Fibroblast of the aortic adventitia (primary cell): ENCODE measurements at regions not wholly inside any gene's neighbourhood (a gene's known extent, or its start where the extent isn't known, plus 50 kb on each side); places are given as distances from the start of the nearest gene placed in this dataset.

Experiments used
- DNase-seq: peaks from one replicate; pipeline ENCODE4 v3.0.0-alpha.2; 2010; ENCODE audit warnings: low read depth
- H3K4me3 ChIP-seq: 2 replicates; pipeline ENCODE4 v1.5.1; 2011; ENCODE audit warnings: low read depth, mild to moderate bottlenecking, control low read depth, low read length, moderate library complexity
- TF ChIP-seq, protein P1 (sequence below): IDR thresholded peaks from 2 replicates; pipeline ENCODE4 v1.5.1; 2011; ENCODE audit warnings: mild to moderate bottlenecking, low read length, control low read depth, inconsistent platforms; ENCODE audit not compliant: insufficient read depth

GRCh38 chr4:71691416-71692073 lies 92.3 kb downstream of the GC start:
- no peak for DNase-seq

GRCh38 chr4:71689822-71690221 lies 94.1 kb downstream of the GC start:
- no peak overlapping the region for H3K4me3 ChIP-seq
- DNase-seq = no peak
- TF ChIP-seq, protein P1, sequence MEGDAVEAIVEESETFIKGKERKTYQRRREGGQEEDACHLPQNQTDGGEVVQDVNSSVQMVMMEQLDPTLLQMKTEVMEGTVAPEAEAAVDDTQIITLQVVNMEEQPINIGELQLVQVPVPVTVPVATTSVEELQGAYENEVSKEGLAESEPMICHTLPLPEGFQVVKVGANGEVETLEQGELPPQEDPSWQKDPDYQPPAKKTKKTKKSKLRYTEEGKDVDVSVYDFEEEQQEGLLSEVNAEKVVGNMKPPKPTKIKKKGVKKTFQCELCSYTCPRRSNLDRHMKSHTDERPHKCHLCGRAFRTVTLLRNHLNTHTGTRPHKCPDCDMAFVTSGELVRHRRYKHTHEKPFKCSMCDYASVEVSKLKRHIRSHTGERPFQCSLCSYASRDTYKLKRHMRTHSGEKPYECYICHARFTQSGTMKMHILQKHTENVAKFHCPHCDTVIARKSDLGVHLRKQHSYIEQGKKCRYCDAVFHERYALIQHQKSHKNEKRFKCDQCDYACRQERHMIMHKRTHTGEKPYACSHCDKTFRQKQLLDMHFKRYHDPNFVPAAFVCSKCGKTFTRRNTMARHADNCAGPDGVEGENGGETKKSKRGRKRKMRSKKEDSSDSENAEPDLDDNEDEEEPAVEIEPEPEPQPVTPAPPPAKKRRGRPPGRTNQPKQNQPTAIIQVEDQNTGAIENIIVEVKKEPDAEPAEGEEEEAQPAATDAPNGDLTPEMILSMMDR = no peak

More at GRCh38 chr4:71691416-71692073, 92.3 kb downstream of the GC start:
- TF ChIP-seq, protein P1 = no peak
- no peak overlapping the region for H3K4me3 ChIP-seq

DNA sequence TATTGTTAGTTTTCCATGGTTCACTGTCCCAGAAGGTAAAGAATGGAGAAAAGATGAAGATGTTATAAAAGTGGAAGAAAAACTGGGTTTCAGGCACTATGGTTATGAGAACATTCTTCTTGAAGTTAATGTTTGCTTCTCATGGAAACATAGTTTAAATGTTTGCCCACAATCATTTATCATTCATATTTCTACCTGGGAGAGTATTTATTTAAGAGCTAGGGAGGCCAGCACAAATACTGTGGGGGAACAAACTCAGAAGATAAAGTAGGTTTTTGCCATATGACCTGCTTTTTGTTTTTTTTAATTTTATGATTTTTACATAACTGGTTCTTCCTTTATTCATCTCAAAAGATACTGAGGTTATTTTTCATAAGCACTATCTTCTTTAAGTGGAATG lies 96.8 kb downstream of the GC start:
- no peak for DNase-seq
- TF ChIP-seq, protein P1 = no peak
- no peak overlapping the region for H3K4me3 ChIP-seq

DNA sequence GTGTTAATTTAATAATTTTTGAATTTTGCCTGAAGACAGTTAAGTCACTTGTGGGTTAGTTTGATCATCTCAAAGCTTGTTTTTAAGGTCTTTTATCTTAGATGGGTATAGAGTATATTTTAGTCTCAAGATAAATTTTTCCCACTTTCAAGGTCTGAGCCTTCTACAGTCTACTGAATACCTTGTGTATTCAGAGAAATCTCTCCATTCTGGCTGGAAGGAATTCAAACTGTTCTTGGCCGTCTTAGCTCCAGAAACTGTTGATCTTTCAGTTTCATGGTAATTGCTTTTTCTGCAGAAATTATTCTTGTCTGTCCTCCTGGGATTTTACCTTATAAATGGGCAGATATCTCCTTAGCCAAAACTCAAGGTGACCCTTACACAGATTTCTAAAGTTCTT lies 97.9 kb downstream of the GC start:
- no peak for DNase-seq
- H3K4me3 ChIP-seq = no peak overlapping the region
- TF ChIP-seq, protein P1 = no peak

DNA sequence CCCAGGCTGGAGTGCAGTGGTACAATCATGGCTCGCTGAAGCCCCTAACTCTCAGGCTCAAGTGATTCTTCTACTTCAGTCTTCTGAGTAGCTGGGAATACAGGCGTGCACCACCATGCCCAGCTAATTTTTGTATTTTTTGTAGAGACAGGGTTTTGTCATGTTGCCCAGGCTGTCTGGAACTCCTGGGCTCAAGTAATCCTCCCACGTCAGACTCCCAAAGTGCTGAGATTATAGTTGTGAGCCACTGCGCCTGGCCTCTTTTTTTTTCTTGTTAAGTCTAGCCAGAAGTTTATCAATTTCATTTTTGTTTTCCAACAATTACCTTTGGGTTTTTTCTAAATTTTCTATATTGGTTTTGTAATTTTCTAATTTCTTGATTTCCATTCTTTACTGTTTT lies 100.6 kb downstream of the GC start:
- DNase-seq = peak; percentile 22
- no peak overlapping the region for H3K4me3 ChIP-seq
- TF ChIP-seq, protein P1 = no peak

GRCh38 chr4:71680706-71681105 lies 103.2 kb downstream of the GC start:
- TF ChIP-seq, protein P1 = no peak
- DNase-seq = peak; percentile 56
- no peak overlapping the region for H3K4me3 ChIP-seq

- H3K4me3 ChIP-seq = no peak overlapping the region
- TF ChIP-seq, protein P1 = no peak
- DNase-seq = no peak
These were observed 106.3 kb downstream of the GC start for GRCh38 chr4:71677568-71677967.
